SU-DHL-6 (cell line): ENCODE measurements at regions not wholly inside any gene's neighbourhood (a gene's known extent, or its start where the extent isn't known, plus 50 kb on each side); places are given as distances from the start of the nearest gene placed in this dataset.

Source experiments
- EZH2phosphoT487 ChIP-seq: fragments of 200-600 bp; sonication (generic), shearing (Covaris generic); conservative IDR thresholded peaks from 2 replicates; pipeline ENCODE4 v1.6.1; 2018; ENCODE audit warnings: mild to moderate bottlenecking, antibody characterized with exemption, low read length, moderate library complexity, mixed read lengths
- TF ChIP-seq, protein P1 (sequence below): fragments of 200-600 bp; sonication (generic); IDR thresholded peaks from one replicate; pipeline ENCODE4 v1.5.1; 2017; ENCODE audit warnings: antibody characterized with exemption, mild to moderate bottlenecking, low read length, moderate library complexity; ENCODE audit not compliant: insufficient read depth, poor library complexity, severe bottlenecking

GRCh38 chr1:4916610-4917009 is 262.2 kb downstream of the AJAP1 start:
- TF ChIP-seq, protein P1, sequence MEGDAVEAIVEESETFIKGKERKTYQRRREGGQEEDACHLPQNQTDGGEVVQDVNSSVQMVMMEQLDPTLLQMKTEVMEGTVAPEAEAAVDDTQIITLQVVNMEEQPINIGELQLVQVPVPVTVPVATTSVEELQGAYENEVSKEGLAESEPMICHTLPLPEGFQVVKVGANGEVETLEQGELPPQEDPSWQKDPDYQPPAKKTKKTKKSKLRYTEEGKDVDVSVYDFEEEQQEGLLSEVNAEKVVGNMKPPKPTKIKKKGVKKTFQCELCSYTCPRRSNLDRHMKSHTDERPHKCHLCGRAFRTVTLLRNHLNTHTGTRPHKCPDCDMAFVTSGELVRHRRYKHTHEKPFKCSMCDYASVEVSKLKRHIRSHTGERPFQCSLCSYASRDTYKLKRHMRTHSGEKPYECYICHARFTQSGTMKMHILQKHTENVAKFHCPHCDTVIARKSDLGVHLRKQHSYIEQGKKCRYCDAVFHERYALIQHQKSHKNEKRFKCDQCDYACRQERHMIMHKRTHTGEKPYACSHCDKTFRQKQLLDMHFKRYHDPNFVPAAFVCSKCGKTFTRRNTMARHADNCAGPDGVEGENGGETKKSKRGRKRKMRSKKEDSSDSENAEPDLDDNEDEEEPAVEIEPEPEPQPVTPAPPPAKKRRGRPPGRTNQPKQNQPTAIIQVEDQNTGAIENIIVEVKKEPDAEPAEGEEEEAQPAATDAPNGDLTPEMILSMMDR: no peak
- no peak for TF ChIP-seq EZH2phosphoT487
